ENCODE measurements at regions not wholly inside any gene's neighbourhood (a gene's known extent, or its start where the extent isn't known, plus 50 kb on each side); places are given as distances from the start of the nearest gene placed in this dataset.

DNA sequence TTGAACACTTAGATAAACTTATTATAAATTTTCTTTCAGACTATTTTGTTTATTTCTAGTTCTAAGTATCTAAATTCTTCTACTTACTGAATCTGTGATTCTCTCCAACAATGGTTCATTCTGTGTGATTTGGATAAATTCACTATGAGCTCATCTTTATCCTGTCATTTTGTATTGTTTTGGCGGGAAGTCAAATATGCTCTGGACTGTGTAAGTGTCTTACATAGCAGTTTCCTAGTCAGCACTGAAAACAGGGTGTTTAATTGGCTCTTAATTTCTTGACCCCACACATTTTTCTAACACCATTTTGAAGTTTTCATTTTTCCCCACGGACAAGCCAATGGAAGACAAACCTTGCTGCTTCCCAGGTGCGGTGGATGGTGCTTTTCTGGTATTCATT, 207.0 kb upstream of the ACO1 start:
- Histone ChIP-seq H3K9me3 (ENCODE audit: control insufficient read depth, insufficient read depth, low read depth, low read length) (no peaks in the 10 kb centered on the region), H3K36me3 (ENCODE audit: control insufficient read depth in 2 of 2, insufficient read depth in 1 of 2, low read length in 2 of 2) (no peaks in the 10 kb centered on the region), H3K27ac (ENCODE audit: extremely low read depth, low read depth, low read length) (no peak overlapping the region), H3K4me1 (ENCODE audit: control insufficient read depth, insufficient read depth, low read length) (no peaks in the 10 kb centered on the region), H3K4me3 (ENCODE audit: low read depth, low read length) (no peak overlapping the region)
- POLR2A ChIA-PET: no interaction called here
- CTCF ChIA-PET: no interaction called here
- no peak for TF ChIP-seq OSR2 (tag by site-specific recombination; IDR thresholded peaks at IDR 0.05)
- TF ChIP-seq KLF7 (tag by site-specific recombination; IDR thresholded peaks at IDR 0.05; ENCODE audit: borderline replicate concordance): no peak
- TF ChIP-seq ZBTB7A (tag by site-specific recombination; IDR thresholded peaks at IDR 0.05; ENCODE audit: low read depth): no peak
- TF ChIP-seq ZNF274 (IDR thresholded peaks at IDR 0.05; ENCODE audit: low read length): no peak
- no peak for TF ChIP-seq ZNF274 (tag by site-specific recombination; IDR thresholded peaks at IDR 0.05; ENCODE audit: borderline replicate concordance)
- no peak for TF ChIP-seq ZNF561 (tag by site-specific recombination; IDR thresholded peaks at IDR 0.05; ENCODE audit: borderline replicate concordance)
- TF ChIP-seq, protein P1, sequence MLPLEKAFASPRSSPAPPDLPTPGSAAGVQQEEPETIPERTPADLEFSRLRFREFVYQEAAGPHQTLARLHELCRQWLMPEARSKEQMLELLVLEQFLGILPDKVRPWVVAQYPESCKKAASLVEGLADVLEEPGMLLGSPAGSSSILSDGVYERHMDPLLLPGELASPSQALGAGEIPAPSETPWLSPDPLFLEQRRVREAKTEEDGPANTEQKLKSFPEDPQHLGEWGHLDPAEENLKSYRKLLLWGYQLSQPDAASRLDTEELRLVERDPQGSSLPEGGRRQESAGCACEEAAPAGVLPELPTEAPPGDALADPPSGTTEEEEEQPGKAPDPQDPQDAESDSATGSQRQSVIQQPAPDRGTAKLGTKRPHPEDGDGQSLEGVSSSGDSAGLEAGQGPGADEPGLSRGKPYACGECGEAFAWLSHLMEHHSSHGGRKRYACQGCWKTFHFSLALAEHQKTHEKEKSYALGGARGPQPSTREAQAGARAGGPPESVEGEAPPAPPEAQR (tag by site-specific recombination; IDR thresholded peaks at IDR 0.05): no peak
- TF ChIP-seq, protein P2, sequence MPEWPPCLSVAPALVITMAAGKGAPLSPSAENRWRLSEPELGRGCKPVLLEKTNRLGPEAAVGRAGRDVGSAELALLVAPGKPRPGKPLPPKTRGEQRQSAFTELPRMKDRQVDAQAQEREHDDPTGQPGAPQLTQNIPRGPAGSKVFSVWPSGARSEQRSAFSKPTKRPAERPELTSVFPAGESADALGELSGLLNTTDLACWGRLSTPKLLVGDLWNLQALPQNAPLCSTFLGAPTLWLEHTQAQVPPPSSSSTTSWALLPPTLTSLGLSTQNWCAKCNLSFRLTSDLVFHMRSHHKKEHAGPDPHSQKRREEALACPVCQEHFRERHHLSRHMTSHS (tag by site-specific recombination; IDR thresholded peaks at IDR 0.05): no peak
- no peak for TF ChIP-seq KLF1 (tag by site-specific recombination; IDR thresholded peaks at IDR 0.05)
- TF ChIP-seq ZNF501 (tag by site-specific recombination; IDR thresholded peaks at IDR 0.05): no peak
- TF ChIP-seq, protein P3, sequence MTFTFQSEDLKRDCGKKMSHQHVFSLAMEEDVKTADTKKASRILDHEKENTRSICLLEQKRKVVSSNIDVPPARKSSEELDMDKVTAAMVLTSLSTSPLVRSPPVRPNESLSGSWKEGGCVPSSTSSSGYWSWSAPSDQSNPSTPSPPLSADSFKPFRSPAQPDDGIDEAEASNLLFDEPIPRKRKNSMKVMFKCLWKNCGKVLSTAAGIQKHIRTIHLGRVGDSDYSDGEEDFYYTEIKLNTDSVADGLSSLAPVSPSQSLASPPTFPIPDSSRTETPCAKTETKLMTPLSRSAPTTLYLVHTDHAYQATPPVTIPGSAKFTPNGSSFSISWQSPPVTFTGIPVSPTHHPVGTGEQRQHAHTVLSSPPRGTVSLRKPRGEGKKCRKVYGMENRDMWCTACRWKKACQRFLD (tag by site-specific recombination; IDR thresholded peaks at IDR 0.05): no peak

DNA sequence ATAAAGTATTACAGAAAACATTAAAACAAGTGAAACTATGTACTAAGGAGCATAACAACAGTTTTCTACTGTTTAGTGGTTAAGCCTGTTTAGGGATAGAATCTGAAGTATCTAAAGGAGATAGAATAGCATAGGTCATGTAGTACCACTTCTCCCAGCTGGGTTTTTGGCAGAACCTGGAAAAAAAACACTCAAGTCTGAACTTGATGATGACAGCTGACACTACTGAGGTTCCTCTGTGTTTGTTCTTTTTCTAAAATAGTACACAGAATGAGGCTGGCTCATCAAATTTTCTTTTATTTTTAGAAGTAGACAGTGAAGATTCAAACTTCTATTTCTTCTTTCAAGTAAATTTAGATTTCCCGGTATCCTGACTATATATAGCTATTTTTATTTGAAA, 203.8 kb upstream of the ACO1 start:
- Histone ChIP-seq H3K36me3 (ENCODE audit: control insufficient read depth in 2 of 2, insufficient read depth in 1 of 2, low read length in 2 of 2) (no peaks in the 10 kb centered on the region), H3K4me1 (ENCODE audit: control insufficient read depth, insufficient read depth, low read length) (no peaks in the 10 kb centered on the region), H3K27ac (ENCODE audit: extremely low read depth, low read depth, low read length) (no peak overlapping the region), H3K4me3 (ENCODE audit: low read depth, low read length) (no peak overlapping the region), H3K9me3 (ENCODE audit: control insufficient read depth, insufficient read depth, low read depth, low read length) (no peaks in the 10 kb centered on the region)
- ChIA-PET CTCF (no interaction called here), POLR2A (no interaction called here)
- TF ChIP-seq, protein P4, sequence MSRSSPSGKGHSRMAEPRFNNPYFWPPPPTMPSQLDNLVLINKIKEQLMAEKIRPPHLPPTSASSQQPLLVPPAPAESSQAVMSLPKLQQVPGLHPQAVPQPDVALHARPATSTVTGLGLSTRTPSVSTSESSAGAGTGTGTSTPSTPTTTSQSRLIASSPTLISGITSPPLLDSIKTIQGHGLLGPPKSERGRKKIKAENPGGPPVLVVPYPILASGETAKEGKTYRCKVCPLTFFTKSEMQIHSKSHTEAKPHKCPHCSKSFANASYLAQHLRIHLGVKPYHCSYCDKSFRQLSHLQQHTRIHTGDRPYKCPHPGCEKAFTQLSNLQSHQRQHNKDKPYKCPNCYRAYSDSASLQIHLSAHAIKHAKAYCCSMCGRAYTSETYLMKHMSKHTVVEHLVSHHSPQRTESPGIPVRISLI (tag by site-specific recombination; IDR thresholded peaks at IDR 0.05): no peak
- TF ChIP-seq ZNF600 (tag by site-specific recombination; IDR thresholded peaks at IDR 0.05) (no peak), ZNF404 (tag by site-specific recombination; IDR thresholded peaks at IDR 0.05) (no peak), ZNF2 (tag by site-specific recombination; IDR thresholded peaks at IDR 0.05) (no peak), ZNF677 (tag by site-specific recombination; IDR thresholded peaks at IDR 0.05) (no peak), ZFP41 (tag by site-specific recombination; IDR thresholded peaks at IDR 0.05; ENCODE audit: borderline replicate concordance) (no peak), OVOL3 (tag by site-specific recombination; IDR thresholded peaks at IDR 0.05) (no peak), ZFP69B (tag by site-specific recombination; IDR thresholded peaks at IDR 0.05) (no peak), ZNF311 (tag by site-specific recombination; IDR thresholded peaks at IDR 0.05; ENCODE audit: borderline replicate concordance) (no peak)

DNA sequence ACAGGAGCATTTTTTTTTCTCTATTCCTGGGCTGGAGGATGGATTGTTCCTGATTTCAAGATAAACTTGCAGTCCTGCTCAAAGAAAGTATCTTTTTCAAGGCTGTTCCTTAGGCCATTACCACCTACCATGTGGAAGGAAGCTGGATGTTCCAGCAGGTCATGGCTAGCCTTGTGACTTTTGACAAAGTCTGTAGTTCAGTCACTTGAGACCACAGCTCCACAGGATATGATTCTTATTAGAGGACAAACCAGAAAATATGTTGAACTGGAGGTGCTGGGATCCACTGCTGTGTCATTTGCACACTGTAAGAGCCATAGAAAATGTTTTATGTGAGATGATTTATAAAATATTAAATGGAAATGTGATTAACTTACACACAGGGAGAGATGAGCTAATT, 184.2 kb upstream of the ACO1 start:
- CTCF ChIA-PET: no interaction called here
- no peak overlapping the region for H3K4me3 ChIP-seq (ENCODE audit: low read depth, low read length)
- POLR2A ChIA-PET: no interaction called here
- no peaks in the 10 kb centered on the region for H3K4me1 ChIP-seq (ENCODE audit: control insufficient read depth, insufficient read depth, low read length)
- H3K9me3 ChIP-seq (ENCODE audit: control insufficient read depth, insufficient read depth, low read depth, low read length): no peaks in the 10 kb centered on the region
- H3K27ac ChIP-seq (ENCODE audit: extremely low read depth, low read depth, low read length): no peak overlapping the region
- no peaks in the 10 kb centered on the region for H3K36me3 ChIP-seq (ENCODE audit: control insufficient read depth in 2 of 2, insufficient read depth in 1 of 2, low read length in 2 of 2)
- TF ChIP-seq ZSCAN16 (tag by site-specific recombination; IDR thresholded peaks at IDR 0.05): no peak
- TF ChIP-seq, protein P5, sequence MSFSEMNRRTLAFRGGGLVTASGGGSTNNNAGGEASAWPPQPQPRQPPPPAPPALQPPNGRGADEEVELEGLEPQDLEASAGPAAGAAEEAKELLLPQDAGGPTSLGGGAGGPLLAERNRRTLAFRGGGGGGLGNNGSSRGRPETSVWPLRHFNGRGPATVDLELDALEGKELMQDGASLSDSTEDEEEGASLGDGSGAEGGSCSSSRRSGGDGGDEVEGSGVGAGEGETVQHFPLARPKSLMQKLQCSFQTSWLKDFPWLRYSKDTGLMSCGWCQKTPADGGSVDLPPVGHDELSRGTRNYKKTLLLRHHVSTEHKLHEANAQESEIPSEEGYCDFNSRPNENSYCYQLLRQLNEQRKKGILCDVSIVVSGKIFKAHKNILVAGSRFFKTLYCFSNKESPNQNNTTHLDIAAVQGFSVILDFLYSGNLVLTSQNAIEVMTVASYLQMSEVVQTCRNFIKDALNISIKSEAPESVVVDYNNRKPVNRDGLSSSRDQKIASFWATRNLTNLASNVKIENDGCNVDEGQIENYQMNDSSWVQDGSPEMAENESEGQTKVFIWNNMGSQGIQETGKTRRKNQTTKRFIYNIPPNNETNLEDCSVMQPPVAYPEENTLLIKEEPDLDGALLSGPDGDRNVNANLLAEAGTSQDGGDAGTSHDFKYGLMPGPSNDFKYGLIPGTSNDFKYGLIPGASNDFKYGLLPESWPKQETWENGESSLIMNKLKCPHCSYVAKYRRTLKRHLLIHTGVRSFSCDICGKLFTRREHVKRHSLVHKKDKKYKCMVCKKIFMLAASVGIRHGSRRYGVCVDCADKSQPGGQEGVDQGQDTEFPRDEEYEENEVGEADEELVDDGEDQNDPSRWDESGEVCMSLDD (tag by site-specific recombination; IDR thresholded peaks at IDR 0.05): no peak
- no peak for TF ChIP-seq MYNN (tag by site-specific recombination; IDR thresholded peaks at IDR 0.05; ENCODE audit: borderline replicate concordance)
- TF ChIP-seq RBAK (tag by site-specific recombination; IDR thresholded peaks at IDR 0.05): no peak
- TF ChIP-seq YY2 (tag by site-specific recombination; IDR thresholded peaks at IDR 0.05): no peak
- no peak for TF ChIP-seq GLIS1 (tag by site-specific recombination; IDR thresholded peaks at IDR 0.05)
- TF ChIP-seq ZNF530 (tag by site-specific recombination; IDR thresholded peaks at IDR 0.05; ENCODE audit: low read depth): no peak
- no peak for TF ChIP-seq ZNF585B (tag by site-specific recombination; IDR thresholded peaks at IDR 0.05)
- TF ChIP-seq ZNF561 (tag by site-specific recombination; IDR thresholded peaks at IDR 0.05; ENCODE audit: borderline replicate concordance): no peak
- no peak for TF ChIP-seq OVOL3 (tag by site-specific recombination; IDR thresholded peaks at IDR 0.05)

All from HEK293 (cell line).